Erythroblast (primary cell): ENCODE measurements at regions not wholly inside any gene's neighbourhood (a gene's known extent, or its start where the extent isn't known, plus 50 kb on each side); places are given as distances from the start of the nearest gene placed in this dataset.

Experiments
- GATA1 ChIP-seq: IDR thresholded peaks from 2 replicates; pipeline ENCODE4 v1.6.1; 2011; ENCODE audit warnings: low read depth, mild to moderate bottlenecking, control low read depth, low read length, moderate library complexity
- POLR2A ChIP-seq: IDR thresholded peaks from 2 replicates; pipeline ENCODE4 v1.6.1; 2011; ENCODE audit warnings: mild to moderate bottlenecking, low read length

DNA sequence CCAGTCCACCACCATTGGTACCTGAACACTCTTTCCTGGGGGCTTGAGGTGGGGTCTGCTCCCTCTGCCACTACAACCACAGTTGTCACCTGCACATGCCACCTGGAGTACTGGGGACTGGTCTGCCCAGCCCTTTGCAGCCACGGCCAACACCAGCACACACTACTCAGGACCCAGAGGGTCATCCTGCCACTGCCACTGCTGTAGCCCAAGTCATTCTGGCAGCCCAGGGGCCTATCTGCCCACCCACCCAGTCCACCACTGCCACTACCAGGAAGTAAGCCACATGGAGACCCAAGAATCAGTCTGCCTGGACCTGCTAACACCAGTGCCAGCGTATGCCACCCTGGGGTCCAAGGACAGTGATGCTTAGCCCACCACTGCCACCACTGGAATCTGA lies 302.4 kb upstream of the TRPC7 start:
- TF ChIP-seq POLR2A (no peak), GATA1 (no peak)
